Ramos (cell line): ENCODE measurements at regions not wholly inside any gene's neighbourhood (a gene's known extent, or its start where the extent isn't known, plus 50 kb on each side); places are given as distances from the start of the nearest gene placed in this dataset.

Experiments
- in situ Hi-C: fragments of 300-500 bp; cut with MboI; formaldehyde crosslinking; loops from one replicate; pipeline ENCODE4 v1.14.3; 2022; ENCODE audit warnings: low sequenced_read_pairs; ENCODE audit not compliant: unreplicated experiment

DNA sequence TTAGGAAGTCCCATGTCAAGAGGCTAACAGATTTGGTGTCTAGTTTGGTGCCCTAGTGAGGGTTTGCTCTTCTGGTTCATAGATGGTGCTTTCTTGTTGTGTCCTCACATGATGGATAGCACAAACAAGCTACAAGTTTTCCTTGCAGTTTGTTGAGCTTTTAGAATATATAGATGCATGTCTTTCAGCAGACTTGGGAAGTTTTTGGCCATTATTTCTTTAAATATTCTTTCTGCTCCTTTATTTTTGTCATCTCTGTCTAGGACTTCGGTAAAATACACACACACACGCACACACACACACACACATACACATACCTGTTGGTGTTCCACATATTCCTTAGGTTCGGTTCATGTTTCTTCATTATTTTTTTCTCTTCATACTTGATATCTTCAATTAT, 81.5 kb upstream of the TEX51 start:
- in situ Hi-C loops: no loop called here

DNA sequence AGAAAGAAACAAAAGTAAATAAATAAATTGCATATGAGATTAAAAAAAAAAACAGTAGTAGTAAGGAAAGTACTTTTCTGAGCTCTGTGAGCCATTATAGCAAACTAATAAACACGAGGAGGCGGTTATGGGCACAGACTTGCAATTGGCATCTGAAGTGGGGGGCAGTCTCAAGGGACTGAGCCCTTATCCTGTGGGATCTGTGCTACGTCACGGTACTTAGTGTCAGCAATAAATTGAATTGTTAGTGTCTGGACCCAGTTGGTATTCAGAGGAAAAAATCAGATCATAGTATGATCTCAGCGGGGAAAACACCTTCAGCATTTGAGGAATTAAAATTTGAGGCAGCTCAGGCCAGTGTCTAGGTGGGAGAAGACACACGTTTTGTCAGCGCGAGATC, 76.6 kb upstream of the TEX51 start:
- in situ Hi-C loops: no loop called here

DNA sequence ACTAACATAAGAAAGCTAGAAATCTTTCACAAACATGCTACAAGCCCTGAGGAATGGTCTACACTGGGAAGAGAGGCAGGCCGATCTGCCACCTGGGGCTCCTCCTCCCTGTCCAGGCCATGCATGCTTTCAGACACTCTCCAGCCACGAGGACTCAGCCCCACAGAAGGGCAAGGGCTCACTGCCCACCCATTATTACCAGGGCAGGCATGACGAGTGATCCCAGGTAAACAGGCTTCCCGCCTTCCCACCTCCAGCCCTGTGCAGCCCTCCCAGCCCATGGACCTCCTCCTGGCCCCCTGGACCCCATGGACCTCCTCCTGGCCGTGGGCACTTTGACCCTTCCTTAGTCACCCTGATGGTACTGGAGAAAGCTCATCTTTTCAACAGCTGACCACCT, 75.8 kb upstream of the TEX51 start:
- in situ Hi-C loops: no loop called here

DNA sequence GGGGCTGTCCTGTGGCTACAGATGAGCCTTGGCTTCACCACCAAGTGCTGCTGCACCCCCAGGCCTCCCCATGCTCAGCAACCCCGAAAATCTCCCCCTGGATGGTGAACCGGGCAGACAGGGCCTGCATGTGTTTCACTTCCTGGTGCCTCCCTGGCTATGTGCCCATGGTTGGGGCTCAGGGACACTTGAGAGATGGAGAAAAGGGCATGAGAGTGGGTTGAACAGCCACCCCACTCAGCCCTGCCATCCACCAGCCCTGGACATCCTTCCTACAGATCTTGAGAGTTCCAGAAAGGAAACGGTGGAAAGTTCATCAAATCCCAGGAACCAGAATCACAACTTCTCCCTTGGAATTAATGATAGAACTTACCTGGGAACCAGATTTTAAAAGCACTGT, 74.7 kb upstream of the TEX51 start:
- in situ Hi-C loops: no loop called here

DNA sequence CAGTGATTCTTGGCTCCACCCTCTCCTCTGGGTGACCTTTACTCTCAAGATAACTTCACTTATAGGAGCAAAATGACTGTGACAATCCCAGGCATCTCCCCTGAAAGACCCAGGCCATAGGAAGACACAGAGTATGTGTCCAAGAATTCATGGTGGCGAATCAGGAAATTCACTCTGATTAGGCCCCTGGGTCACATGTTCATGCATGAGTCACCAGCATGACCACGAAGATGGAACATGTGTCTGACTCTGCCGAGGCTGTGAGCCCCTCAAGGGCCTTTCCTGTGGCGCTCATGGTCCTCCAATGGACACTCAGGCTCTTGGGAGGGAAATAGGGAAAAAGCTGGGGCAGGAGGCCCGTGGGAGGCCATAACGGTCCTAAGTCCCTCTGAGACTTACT, 74.0 kb upstream of the TEX51 start:
- in situ Hi-C loops: no loop called here

DNA sequence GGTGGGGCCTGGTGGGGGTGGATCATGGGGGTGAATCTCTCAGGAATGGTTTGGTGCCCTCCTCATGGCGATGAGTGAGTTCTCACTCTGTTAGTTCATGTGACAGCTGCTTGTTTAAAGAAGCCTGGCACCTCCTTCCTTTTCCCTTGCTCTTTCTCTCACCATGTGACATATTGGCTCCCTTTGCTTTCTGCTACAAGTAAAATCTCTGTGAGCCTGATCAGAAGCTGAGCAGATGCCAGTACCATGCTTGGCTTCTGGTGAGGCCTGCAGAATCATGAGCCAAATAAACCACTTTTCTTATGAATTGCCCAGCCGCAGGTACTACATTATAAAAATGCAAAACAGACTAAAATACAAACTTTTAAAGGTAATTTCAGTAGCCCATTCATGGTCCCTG, 73.4 kb upstream of the TEX51 start:
- in situ Hi-C loops: no loop called here

DNA sequence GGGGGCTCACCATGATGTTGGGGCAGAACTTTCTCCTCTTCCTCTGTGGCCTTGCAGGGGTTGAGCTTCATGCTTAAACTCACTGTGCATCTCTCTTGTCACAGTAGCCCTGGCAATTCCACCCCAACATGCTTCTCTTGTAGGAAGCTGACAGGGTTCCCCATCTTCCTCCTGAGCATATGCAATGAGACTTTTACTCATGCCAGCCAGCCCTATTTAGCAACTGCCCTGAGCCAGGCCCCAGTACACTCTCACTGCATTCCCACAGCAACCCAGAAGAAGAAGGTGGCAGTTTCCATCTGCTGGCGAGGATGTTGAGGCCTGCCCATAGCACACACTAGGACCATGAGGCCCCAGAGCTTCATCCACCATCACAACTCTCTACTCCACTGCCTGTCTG, 72.2 kb upstream of the TEX51 start:
- in situ Hi-C loops: no loop called here

DNA sequence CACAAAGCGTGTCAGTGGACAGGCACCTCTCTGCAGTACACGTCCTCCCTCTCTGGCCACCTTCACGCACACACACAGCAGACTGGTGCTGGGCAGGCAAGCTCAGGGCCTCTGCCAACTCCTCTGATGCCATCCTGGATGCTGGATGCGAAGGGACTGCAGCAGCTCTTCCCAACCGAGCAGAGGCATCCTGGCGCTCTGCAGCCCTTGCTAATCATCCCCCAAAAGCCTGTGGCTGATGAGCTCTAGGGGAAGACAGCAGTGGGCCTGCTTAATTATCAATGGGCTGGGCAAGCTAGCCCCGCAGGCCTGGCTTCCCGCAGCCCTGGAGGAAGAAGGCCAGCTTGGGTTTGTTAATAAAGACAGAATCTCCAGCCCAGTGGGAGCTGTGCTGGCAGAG, 71.3 kb upstream of the TEX51 start:
- in situ Hi-C loops: no loop called here

DNA sequence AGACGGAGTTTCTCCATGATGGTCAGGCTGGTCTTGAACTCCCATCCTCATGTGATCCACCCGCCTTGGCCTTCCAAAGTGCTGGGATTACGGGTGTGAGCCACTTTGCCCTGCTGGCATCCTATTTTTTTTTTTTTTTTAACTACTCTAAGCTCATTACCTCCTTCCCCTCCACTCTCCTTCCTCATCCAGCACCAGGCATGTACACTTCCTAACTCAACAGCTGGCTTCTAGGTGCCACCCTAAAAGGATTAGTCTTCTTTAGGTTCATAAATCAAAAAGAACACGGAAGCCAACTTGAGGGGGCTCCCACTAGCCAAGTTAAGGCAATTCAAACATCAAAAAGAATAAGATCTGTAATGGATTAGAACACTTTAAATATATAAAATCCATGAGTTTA, 70.6 kb upstream of the TEX51 start:
- in situ Hi-C loops: no loop called here

DNA sequence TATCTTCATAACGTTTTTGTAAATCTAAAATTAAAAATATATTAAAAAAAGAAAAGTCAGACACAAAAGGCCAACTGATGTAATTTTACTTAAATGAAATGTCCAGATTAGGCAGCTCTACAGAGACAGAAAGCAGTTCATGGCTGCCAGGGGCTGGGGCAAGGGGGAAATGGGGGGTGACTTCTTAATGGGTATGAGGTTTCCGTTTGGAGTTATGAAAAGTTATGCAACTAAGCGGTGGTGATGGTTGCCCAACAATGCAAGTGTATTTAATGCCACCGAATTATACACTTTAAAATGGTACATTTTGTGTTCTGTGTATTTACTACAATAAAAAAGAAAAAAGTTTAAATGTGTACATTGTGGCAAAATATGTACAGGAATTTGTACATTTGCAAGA, 70.2 kb upstream of the TEX51 start:
- in situ Hi-C loops: no loop called here

DNA sequence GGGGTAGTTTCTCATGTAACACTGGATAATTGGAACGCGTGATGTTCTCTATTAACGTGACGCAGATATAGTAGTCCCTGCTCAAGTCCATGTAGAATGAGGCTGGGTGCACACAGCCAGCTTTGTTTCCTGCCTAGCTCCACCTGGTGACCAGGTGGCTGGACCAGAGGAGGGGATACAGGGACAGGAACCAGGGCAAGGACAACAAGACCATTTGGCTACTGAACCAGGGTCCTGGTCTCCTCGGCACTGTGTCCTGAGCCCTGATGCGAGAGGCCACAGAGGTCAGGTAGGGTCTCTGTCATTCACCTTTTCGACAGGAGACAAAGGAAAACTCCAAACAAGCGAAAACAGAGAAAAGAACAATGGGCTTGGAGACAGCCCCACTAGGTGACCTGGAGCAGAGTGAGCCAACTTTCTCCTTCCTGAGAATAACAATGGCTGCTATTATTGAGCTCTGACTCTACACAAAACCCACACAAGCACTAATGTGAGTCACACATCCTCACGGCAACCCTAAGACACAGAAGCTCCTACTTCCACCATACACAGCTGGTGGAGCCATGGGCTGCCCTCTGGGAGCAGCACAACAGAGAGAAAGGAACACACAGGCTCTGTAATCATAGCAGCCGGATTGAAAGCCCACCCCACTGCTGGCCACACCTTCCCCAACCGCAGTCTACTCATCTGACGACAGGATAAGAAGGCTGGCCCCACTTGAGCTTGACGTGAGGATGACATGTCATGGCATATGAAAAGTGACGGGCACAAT, 67.3 kb upstream of the TEX51 start:
- in situ Hi-C loops: no loop called here

DNA sequence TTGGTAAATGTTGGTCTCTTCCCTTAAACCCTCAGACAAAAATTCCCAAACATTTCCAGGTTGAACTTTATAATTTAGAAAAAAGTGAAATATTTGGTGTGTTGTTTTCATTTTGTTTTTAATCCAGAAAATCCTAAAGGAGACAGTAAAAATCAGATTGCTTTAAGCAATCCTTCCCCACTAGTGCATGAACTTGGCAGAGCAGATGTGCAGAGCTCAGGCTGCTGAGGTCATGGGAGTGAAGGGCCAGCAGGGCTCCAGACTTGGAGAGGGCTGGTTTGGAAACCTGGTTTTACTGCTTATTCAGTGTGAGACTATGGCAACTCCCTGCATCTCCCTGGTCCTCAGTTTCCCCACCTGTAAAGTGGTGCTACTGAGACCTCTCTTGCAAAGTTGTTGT, 66.7 kb upstream of the TEX51 start:
- in situ Hi-C loops: no loop called here

DNA sequence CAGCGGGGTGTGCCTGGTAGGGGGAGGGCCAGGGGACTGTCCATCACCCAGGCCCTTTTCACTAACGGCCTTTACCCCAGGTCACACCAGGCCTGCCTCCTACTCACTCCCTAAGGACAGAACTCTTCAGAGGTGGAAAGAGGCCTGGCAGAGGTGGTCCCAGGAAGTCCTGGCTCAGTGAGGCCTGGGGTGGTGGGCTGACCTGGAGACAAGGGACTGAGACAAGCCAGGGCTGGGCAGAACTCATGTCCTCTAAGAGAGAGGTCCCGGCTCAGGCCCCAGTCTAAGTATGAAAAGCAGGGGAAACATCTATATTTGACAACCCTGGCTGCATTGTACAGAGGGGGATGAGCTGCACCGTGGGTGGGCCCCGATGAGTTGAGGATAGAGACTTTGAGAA, 65.9 kb upstream of the TEX51 start:
- in situ Hi-C loops: no loop called here

DNA sequence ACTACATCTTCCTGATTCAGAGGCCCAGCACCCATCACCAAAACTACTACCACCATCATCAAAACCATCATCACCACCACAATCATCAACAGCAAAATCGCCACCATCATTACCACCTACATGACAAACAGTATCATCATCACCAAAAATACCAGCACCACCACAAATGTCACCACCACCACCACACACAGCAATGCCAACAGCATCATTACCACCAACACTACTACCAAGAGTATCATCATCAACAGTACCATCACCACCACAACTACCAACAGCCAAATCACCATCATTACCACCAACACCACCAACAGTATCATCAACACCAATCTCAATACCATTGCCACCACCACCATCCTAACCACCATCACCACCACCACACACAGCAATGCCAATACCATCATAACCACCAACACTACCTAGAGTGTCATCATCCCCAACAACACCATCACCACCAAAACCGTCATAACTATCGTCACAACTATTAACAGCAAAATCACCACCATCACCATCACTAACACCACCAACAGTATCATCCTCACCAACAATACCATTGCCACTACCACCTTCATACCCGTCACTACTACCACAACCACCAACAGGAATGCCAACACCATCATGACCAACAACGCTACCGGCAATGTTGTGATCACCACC, 64.6 kb upstream of the TEX51 start:
- in situ Hi-C loops: no loop called here

DNA sequence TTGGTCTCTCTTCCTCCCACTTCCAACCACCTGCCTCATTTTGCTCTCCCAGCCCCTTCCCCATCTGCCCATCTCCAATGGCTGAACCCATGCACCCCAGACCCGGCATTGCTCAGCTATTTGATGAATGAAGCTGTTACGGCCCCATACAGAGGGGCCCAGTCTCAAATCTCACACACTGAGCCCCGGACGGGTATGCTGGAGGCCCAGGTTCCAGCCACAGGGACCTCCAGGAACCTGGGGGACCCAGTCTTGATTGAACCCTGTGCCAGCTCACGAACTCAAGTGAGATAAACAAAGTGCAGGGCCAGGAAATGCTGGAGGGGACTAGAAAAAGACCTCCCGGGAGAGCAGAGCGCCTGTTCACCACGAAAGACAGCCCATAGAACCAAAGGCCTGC, 63.4 kb upstream of the TEX51 start:
- in situ Hi-C loops: no loop called here

DNA sequence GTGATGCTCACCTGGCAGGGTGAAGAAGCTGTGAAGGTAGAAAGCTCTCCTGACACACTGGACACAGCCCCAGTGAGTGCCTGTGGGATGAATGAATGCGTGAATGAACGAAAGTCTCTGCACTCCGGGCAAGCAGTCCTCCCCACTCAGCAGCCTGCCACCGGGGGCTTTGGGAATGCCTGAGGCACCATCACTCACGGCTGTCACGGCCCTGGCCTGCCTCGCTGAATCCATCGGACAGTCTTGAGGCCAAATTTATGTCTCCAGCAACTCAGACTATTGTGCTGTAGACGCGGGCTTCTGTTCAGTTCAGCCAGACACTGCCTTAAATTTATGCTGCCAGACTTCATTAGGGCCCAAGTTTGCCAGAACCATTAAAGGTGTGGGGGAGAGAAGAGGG, 62.9 kb upstream of the TEX51 start:
- in situ Hi-C loops: no loop called here

DNA sequence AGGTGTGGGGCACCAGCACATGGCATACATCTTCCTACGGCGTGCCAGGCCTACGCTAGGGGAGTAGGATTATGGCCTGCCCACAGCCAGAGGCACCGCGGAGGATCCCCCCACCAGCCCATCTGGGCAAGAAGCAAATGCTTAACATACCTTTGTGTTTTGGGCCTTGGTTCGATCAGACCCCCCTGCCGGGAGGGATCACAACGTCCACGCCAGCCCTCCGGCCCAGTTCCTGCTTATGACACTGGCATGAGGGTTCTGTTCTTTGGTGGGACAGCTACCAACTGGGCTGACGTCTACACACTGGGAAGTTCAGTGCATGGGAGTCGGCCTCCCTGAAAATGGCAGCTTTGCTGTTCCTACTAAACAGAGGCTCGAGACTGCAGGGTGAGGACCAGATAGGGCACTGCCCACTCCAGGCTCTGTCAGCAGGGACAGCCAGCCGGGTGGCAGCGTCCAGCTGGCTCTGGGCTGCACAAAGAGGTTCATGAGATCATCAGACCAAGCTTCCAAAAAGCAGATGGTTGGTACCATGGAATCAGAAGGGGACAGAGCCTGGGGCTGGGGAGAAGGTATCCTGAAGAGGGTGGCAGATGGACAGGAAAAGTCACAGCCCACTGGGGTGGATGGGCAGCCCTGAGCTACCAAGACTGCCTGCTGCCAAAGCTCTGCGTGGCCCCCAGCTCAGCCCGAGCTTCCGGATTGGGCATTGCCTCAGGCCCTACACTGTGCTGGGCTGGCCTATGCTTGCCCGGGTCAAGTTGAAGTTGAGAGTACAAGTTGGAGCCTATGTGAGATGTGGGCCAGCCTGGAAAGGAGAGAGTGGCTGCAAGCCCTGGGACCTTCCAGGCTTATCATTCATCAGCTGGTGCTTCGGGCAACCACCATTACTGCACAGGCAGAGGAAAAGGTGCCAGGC, 61.7 kb upstream of the TEX51 start:
- in situ Hi-C loops: no loop called here

DNA sequence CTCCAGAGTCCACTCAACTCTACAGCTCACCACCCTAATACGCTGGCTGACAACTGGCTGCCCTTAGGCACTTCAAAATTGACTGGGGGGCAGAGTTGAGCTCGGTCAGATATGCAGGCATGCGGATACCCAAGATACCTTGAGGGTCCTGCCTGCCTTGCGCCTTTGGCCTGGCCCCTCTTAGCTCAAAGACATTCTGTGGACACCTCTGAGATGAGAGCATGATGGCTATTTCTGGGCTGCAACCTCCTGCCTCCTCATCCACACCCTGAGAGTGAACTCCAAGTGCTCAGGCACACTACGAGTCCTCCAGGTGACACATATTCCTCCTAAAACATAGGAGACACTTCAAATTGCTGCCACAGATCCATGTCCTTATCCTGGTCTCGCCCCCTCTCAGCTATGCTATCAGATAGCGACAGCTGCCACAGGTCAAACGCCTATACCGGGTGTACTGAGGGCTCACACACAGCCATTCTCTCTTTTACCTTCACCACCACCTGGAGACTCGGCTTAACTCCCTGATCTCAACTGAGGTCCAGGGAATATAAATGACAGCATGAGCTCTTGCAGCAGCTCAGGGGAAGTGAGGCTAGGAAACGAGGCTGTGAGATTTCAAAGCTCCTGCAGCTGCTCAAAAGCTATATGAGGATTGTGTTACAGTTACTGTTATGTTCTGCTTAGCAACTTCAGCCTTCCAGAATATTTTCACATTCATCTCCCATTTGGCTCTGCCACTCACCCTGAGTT, 60.5 kb upstream of the TEX51 start:
- in situ Hi-C loops: no loop called here

DNA sequence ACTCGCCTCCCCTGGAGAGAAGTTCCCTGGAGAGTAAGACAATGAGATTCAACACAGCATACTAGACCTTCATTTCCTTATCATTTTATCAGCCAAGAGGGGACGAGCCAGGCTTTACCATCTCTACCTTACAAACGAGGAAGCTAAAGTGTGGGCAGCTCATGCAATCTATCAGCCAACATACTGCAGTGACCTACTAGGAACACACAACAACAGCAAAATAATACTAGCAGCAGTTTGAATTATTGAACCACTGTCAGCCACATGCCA, 60.0 kb upstream of the TEX51 start:
- in situ Hi-C loops: no loop called here

DNA sequence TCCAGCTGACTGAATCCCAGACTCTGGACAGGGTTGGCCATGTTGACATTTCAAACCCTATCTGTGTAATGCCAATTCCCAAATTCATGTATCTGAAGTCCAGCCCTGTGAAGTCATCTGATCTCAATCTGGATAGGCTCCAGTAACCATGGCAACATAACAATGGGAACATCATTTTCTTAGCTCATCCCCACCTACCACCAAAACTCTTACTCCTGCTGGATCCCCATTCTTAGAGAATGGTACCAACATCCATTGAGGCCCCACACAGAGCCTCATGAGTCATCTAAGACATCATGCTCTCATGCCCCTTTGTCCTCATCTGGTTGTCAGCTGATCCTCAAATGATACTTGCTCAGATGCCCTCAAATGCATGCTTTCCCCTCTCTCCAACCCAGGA, 58.9 kb upstream of the TEX51 start:
- in situ Hi-C loops: no loop called here

DNA sequence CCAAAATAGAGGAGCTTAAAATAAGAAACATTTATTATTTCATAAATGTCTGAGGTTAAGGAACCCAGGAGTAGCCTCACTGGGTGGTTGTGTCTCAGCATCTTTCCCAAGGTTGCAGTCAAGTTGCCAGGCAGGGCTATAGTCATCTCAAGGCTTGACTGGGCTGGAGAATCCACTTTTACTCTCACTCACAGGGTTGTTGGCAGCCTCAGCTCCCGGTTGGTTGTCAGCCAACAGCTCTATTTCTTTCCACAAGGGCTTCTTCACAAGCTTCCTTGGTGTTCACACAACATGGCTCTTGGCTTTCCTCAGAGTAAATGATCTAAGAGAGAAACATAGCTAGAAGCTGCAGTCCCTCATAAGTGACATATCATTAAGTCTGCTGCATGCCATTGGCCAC, 55.6 kb upstream of the TEX51 start:
- in situ Hi-C loops: no loop called here
